Endometrium (tissue), 2 donors: ENCODE measurements at regions not wholly inside any gene's neighbourhood (a gene's known extent, or its start where the extent isn't known, plus 50 kb on each side); places are given as distances from the start of the nearest gene placed in this dataset.
"Not testable (repeated sequence)": the region's sequence is repeated elsewhere in the genome, so short reads cannot be mapped to it uniquely, and the experiment has no call there.

Experiments
- FAIRE-seq: peaks from 2 replicates; lab custom pipeline; 2012; peaks lifted over from hg19 to GRCh38; lab: Jason Lieb, UNC
- donor health status: control.
- donor health status: control.

GRCh38 chr11:69869311-69869939 lies 50.2 kb upstream of the FGF3 start:
- FAIRE-seq: no peak

DNA sequence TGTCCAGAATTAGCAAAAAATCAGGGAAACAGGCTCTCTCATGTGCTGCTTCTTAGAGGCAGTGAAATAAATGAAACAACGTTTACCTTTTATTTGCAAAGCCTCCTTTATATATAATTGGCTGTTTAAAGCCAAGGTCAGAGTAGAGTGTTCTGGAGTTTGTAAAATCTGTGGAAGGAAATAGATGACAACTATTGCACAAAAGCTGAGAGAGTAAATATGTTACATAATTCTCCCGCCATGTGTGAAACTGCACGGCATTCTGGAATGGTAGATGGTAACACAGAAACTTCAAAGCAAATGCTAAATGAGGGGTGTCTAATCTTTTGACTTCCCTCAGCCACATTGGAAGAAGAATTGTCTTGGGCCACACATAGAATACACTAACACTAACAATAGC lies 51.5 kb upstream of the FGF3 start:
- FAIRE-seq: peak; percentile 21

GRCh38 chr11:69873166-69874077 lies 54.2 kb upstream of the FGF3 start:
- FAIRE-seq: no peak

DNA sequence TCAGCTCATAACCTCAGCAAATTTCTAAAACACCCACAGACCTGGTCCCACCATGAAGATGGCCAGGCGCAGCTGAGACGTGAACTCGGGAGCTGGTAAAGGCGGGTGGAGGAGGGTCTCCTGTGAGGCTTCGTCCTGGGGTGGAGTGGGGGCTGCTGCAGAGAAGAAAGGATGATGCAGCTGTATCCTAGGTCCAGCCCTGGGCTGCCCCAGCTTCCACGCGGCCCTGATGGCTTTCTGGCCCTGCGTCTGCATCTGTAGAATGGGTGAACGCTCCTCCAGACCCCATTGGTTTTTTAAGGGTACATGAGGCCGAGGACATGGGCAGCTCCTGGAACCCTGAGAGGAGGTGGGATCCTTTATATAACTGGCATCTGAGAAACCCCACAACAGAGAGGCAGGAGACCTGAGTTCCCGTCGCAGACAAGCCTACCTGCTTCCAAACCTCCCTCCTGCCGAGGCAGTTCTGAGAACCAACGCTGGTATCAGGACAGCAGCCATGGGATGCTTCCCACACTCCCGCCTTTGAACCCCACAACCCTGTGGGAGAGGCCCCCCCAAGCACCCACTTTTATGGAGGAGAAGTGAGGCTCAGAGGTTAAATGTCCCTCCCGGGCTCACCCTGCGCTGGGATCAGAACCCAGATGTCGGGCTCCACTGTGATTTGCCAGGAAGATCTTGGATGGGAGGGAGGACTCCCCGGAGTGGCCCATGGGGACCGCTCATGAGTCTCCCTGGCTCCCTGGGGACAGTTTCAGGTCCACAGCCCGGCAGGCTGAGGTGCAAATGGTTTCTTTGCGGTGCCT lies 55.2 kb upstream of the FGF3 start:
- FAIRE-seq: no peak

- FAIRE-seq: no peak
Observed at GRCh38 chr11:69874984-69875624, 55.9 kb upstream of the FGF3 start.

DNA sequence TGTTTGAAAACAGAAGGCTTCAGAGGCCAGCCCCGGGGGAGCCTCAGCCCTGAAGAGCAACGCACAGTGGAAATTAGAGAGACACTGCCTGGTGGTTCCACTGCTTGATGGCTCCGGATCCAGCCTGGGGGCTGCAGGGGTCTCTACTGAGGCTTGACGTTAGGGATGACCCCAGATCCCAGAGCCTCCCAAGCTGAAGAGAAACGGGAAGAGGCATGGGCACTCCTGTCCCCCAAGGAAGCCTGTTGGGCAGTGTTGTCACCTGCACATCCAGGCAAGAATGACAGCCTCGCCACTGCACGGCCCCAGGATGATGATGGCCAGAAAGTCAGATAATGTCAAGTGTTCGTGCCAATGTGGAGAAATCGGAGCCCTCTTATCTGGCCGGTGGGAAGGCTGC lies 56.8 kb upstream of the FGF3 start:
- no peak for FAIRE-seq

GRCh38 chr11:69877235-69877634 lies 58.0 kb upstream of the FGF3 start:
- FAIRE-seq: no peak

- not testable (repeated sequence) for FAIRE-seq
Observed at GRCh38 chr11:69877704-69878103, 58.5 kb upstream of the FGF3 start.

DNA sequence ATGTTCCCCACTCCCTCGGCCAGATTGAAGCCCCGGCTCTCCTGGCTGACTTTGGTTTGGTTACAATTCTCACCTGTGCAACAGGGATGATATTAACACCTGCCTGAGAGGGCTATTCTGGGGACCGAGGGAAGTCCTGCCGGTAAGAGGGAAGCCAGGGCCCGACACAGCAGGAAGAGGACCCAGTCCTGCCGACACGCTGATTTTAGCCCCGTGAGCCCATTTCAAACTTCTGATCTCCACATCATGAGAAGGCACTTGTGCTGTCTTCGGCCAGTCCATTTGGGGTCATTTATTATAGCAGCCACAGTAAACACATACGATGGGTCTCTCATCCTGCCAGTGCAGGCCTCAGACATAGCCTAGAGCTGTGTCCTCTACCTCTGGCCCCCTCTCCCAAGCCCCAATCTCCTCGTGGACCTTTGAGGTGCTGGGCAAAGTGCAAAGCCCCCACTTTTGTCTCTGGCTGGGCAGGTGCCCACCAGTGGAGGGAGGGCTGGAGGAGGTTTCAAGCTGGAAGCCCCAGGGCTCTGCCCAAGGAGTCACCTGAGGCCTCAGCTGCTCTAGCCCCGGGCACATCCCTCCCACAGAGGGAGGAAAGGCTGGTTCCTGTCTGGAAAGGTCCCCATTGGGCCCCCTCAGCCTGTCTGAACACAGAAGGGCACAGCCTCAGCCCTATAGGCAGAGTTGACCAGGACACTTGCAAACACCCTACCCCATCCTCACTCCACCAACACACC lies 59.1 kb upstream of the FGF3 start:
- no peak for FAIRE-seq

GRCh38 chr11:69878927-69879728 lies 59.9 kb upstream of the FGF3 start:
- no peak for FAIRE-seq

GRCh38 chr11:69879729-69880005 lies 60.5 kb upstream of the FGF3 start:
- no peak for FAIRE-seq

DNA sequence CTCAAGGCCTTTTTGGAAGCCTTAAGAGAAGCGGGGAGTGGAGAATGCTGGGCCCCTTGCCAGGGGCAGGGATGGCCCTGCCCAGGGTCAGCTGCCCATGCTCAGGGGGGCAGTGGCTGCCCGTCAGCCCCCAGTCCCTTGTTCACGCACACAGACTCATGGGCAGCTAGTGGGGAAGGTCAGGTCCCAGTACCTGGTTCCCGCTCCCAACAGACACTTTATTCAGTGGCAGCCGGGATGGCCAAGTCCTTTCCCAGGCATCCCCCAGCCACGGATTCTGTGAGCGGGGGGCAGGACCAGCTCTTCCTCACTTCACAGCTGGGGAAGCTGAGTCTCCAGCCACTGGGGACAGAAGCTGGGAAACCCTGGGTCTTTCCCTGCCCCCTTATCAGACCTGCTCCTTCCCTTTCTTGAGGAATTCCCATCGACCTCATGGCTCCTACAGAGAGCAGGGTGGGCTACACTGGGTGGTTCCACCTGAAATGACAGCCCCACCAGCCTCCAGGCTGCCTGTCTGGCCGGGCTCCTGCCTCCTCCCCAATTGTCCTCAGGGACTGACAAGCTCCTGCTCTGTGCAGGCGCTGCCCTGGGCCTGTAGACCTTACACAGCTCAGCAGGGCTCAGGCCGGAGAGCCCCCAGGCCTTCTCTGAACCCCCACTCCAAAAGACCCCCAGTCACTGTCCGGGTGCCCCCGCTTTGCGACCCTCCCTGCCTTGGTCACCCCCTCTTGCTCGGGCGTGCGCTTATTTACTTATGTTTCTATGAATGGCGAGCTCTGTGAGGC lies 61.0 kb upstream of the FGF3 start:
- FAIRE-seq: no peak

GRCh38 chr11:69880826-69881445 lies 61.7 kb upstream of the FGF3 start:
- no peak for FAIRE-seq

DNA sequence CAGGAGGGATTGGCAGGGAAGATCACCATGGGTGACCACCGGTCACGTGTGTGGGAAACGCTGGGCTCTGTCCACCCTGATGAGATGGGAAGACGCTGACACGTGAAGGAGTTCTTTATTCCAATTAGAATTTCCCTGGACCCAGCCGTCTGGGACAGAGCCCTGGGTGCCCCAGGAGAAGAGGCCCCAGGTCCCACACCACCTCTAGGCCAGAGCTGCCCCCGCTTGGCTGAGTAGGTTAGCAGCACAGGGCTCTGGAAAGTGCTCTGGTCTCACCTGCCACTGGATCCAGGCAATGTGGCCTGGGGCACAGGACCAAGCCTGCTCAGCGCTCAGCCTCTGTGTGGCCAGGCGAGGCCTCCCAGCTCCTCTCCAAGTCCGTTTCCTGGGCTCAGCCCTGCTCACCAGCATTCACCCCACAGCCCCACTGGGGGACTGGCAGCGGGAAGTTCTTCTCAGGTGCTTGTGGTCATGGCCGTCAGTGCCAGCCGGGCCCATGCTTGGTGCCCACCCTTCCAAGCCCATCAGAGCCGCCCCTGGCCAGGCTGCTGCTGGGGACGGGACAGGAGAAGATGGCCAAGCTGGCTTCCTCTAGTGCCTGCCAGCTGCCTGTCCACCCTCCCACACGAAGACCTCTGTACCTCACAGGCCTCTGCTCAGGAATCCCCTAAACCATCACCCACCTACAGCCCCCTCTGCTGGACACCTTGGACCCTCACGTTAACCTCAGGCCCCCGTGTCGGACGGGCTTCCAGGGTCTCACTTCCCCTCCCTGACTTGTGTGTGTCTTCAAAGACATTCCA lies 62.5 kb upstream of the FGF3 start:
- no peak for FAIRE-seq

DNA sequence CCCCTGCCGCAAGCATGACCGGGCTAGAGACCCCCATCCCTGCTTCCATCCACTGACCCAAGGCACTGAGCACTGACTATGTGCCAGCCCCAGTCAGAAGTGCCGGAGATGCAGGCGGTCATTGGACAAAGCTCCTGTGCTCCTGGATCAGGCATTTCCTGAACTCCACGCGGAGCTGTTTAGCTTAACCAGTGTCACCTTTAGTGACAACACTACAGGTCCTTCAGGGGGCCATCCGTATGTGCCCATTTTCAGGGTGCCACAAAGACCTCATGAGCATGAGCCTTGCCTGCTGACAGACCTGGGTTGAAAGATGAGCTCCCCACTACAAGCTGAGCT lies 63.0 kb upstream of the FGF3 start:
- no peak for FAIRE-seq

DNA sequence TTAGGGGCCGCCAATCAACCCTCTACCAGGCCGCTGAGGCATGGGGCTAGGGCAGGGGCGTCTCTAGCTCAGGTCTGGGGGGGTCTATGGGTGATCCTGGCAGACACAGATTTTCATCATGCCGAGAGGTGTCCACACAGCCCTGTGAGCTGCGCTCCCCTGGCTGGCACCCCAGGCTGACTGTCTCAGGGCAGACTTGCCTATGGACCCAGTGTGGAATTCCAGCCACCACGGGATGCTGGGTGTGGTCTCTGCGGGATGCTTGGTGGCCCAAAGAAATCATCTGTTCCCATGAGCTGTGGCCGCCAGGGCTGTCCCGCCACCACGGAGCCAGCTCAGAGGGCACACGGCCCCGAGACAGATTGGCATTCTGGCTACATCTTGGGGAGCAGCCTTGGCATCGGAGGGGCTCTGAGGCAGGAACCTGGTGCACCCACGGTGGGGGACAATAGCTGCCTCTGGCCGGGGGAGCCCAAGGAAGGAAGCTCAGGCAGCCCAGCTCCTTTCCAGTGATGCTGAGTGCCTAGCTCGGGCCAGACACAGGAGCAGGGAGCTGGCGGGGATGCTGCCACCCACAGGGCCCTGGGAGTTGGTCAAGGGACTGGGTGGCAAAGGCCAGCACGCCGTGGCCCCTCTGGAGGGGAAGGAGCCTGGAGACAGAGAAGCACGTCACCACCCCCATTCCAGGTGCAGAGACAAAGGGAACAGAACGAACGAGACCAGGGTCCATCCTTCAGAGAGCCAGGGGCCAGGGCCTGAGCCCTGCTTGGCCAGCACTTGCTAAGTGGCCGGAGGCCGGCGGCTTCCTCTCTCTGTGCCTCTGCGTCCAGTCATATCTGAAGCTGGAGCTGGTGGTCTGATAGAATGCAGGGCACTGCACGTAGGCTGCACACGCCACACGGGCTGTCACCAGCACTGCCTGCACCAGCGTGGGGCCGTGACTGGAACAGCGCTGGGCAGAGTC lies 64.4 kb upstream of the FGF3 start:
- no peak for FAIRE-seq

DNA sequence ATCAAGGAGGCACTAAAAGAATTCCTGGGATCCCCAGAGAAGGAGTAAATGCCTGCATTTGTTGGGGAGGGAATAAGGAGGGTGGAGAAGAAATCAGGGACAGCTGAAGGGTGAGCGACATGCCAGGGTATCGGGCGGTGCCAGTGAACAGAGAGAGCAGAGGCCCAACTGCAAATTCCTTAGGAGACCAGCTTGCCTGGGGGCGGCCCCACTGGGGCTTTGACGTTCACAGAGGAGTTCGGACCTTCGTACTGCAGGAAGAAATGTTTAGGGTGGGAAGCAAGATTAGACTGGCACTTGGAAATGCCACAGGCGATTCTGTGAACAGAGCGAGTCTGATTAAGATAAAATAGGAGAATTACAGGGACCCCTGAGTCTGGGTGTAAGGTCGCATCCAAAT lies 65.1 kb upstream of the FGF3 start:
- no peak for FAIRE-seq

DNA sequence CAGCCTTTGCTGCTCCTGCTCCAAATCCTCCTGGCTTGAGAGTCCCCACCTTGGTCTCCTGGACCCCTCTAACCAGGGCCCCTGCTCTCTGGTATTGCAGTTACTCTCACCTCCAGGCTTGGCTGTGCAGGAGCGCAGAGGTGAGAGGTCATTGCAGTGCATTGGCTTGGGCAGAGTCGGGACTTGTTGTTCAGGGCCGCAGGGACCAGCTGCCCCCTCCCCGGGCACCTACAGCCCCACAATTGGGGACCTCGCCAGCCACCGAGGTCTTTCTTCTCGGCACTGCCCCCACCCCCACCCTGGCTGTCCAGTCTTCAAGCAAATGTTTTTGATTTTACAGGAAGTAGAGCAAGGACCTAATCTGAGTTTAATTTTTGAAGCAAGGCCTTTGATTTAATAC lies 65.5 kb upstream of the FGF3 start:
- FAIRE-seq: no peak
